Activated CD8-positive, alpha-beta memory T cell treated with anti-CD3 and anti-CD28 coated beads for 36 hours (primary cell): ENCODE measurements at regions not wholly inside any gene's neighbourhood (a gene's known extent, or its start where the extent isn't known, plus 50 kb on each side); places are given as distances from the start of the nearest gene placed in this dataset.

Source experiments
- CTCF ChIA-PET: fragments of 350-600 bp; sonication (Branson Sonifier 250); formaldehyde crosslinking; loops from one replicate; lab custom pipeline; 2021; ENCODE audit warnings: antibody characterized with exemption; lab: Charles Lee
- POLR2A ChIA-PET: fragments of 350-600 bp; sonication (Branson Sonifier 250); formaldehyde crosslinking; loops from one replicate; lab custom pipeline; 2021; ENCODE audit warnings: antibody characterized with exemption; lab: Charles Lee

DNA sequence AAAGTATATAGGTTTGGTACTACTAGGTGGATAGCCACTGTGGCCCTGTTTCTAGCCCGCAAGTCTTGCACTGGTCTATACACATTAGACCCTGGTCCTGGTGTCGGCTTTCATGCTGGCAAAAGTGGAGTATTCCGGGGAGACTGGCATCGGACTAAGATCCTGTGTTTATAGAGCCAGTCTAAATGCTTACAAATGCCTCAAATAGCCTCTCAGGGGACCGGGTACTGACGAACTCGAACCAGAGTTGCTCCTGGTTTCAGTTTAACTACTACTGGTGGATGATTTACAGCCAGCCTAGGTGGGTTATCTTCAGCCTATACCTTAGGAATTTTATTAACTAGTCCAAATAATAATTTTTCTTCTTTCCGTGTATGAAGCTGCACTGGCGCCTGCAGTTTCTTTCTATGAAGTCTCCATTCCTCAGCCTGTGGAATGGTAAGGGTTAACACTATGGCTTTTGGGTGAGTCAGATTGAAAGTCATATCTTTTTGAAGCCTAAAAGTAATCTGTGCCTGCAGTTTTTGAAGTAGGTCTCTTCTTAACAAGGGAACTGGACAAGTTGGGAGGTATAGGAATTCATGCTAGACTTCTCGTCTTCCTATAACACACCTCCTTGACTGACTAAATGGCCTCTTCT is 51.3 kb downstream of the OR10H4 start:
- ChIA-PET CTCF (interaction anchor here (1.1 kb wide), 1 partner anchor 257 kb away, joined by 3 read pairs; no protein-coding TSS in a partner anchor), POLR2A (no interaction called here)

- ChIA-PET POLR2A (interaction anchor here (0.6 to 1.1 kb wide), 3 partner anchors 165 to 1422 kb away, joined by 3 to 8 read pairs (median 4); no protein-coding TSS in a partner anchor), CTCF (interaction anchor here (1.1 kb wide), 2 partner anchors 8 to 10 kb away, joined by 3 read pairs; no protein-coding TSS in a partner anchor)
Measured at GRCh38 chr19:16001481-16002312, 52.9 kb downstream of the OR10H4 start.

DNA sequence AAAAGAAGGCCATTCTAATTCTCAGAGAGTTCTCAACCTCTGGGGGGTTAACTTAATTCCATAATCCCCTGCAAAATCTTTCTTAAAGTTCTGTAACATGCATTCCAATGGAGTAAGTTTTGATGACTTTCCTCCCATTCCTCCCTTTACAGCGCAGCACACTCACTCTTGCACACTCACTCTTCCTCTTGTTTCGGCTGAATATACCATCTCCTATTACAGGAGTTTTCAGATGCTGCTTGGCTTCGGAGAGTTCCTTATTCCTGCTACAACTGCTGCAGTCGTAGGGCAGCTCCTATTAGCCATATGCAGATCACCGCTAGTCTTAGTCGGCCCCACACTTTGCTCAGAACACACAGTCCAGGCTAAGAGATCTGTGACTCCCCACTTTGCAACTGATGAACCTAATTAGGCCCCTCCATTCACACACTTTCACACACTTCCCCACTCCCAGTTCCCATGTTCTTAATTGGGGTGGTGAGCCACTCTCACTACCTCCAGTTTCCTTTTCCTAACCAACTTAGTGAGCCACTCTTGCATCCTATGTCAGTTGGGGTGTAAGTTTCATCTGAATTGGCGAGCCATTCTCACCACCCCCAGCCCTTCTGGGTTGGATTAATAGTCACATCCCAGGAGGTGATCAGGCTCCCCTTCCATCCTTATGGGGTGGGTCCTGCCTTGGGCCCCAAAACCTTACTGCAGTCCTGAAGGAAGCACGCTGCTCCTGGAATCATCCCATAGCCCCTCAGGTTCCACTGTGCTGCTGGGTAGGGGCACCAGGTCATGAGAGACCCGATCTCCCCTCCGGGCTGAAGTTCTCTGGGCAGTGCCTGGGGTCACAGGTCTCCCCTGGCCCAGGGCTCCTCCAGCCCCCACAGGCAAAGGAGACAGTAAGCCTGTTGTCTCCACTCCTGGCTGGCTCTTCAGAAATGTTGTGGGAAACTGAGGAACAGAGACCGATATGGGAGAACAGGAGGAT is 53.9 kb downstream of the OR10H4 start:
- CTCF ChIA-PET: interaction anchor here (1.1 kb wide), 1 partner anchor 7 kb away, joined by 3 read pairs; no protein-coding TSS in a partner anchor
- POLR2A ChIA-PET: no interaction called here

- POLR2A ChIA-PET: no interaction called here
- CTCF ChIA-PET: no interaction called here
Measured at GRCh38 chr19:16003391-16003790, 54.6 kb downstream of the OR10H4 start.

GRCh38 chr19:16005925-16006324 is 57.1 kb downstream of the OR10H4 start:
- POLR2A ChIA-PET: no interaction called here
- CTCF ChIA-PET: no interaction called here

DNA sequence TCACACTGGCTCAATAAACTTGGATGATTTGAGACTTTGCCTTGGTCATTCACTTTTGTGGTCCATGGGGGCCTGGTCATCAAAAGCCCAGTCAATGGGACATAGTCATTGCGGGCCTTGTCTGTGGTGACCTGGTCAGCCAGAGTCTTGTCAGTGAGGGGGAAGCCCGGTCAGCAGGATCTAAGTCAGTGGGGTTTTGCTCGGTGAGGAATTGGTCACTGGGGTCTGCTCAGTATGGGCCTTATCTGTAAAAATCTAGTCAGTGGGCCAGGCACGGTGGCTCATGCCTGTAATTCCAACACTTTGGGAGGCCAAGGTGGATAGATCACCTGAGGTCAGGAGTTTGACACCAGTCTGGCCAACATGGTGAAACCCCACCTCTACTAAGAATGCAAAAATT is 63.7 kb upstream of the TPM4 start:
- ChIA-PET POLR2A (no interaction called here), CTCF (no interaction called here)

- ChIA-PET POLR2A (no interaction called here), CTCF (interaction anchor here (0.6 kb wide), 1 partner anchor 1093 kb away, joined by 3 read pairs; no protein-coding TSS in a partner anchor)
Measured at GRCh38 chr19:16013181-16013850, 63.0 kb upstream of the TPM4 start.

GRCh38 chr19:16013851-16014840 is 62.1 kb upstream of the TPM4 start:
- CTCF ChIA-PET: interaction anchor here (0.6 kb wide), 1 partner anchor 1094 kb away, joined by 3 read pairs; no protein-coding TSS in a partner anchor
- POLR2A ChIA-PET: no interaction called here

DNA sequence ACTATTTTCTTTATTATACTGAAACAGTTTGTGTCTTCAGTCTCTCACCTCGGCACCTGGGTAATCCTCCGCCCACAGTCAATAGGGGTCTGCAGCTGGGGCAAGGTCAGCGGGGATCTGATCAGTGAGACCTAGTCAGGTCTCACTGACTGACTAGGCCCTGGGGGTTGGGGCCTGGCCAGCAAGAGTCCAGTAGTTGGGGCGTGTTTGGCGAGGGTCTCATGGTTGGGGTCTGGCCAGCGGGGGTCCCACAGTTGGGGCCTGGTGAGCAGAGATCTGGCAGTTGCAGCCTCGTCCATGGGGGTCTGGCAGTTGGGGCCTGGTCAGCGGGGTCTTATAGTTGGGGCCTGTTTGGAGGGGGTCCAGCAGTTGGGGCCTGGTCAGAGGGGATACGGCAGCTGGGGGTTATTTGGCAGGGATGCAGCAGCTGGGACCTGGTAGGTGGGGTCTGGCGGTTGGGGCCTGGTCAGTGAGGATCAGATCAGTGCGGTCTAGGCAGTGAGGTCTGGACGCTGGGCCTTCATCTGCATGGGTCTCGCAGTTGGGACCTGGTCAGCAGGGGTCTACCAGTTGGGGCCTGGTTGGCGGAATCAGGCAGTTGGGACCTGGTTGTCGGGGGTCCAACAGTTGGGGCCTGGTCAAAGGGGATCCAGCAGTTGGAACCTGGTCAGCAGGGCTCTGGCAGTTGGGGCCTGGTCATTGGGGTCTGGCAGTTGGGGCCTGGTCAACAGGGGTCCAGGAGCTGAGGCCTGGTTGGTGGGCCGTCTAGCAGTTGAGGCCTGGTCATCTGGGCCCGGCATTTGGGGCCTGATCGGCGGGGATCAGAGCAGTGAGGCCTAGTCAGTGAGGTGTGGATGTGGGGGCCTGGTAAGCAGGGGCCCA is 61.1 kb upstream of the TPM4 start:
- CTCF ChIA-PET: no interaction called here
- POLR2A ChIA-PET: no interaction called here

DNA sequence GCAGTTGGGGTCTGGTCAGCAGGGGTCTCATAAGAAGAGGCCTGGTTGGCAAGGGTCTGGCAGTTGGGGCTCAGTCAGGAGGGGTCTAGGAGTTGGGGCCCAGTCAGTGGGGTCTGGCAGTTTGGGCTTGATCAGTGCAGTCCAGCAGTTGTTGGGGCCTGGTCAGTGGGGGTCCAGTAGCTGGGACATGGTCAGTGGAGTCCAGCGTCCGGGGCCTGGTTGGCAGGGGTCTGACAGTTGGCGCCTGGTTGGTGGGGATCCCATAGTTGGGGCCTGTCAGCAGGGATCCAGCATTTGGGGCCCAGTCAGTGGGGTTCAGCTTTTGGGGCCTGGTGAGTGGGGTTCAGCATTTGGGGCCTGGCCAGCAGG is 60.5 kb upstream of the TPM4 start:
- POLR2A ChIA-PET: no interaction called here

DNA sequence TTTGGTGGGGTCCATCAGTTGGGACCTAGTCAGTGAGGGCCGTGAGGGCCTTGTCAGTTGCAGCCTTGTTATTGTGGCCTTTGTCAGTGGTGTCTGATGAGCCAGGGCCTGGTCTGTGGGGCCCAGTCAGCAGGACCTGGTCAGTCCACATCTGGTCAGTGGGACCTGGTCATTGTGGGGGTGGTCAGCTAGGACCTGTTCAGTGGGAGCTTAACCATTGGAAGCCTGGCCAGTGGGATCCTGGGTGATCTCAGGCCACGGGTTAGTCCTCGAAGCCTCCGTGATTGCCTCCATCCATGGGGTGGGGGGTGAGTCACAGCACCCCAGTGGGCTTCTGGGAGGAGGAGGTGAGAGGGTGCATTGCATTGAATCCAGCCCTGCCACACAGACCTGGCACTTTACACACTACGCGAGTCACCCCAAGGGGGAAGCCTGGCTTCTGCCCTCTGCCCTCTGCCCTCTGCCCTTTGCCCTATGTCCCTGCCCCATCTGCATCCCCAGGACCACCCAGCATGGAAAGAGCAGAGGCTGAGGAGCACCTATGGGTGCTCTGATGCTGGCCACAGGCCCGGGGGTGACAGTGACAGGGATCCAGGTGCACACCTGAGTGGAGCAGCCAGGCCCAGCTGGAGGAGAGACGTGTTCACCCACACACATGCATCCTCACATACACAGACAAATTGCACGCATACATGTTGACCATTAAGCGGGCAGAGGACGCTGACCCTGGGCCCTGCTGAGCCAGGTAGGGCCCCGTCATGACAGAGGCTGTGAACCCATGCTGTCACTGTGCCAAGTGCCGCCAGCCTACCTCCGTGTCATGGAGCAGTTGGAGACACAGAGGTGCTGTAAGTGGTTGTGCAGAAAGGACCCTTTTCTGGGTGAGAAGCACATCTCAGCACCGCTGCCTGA is 59.8 kb upstream of the TPM4 start:
- CTCF ChIA-PET: no interaction called here

More for the DNA sequence above, 60.5 kb upstream of the TPM4 start:
- CTCF ChIA-PET: no interaction called here

GRCh38 chr19:16017138-16017490 is 59.2 kb upstream of the TPM4 start:
- CTCF ChIA-PET: no interaction called here

More for the DNA sequence above, 59.8 kb upstream of the TPM4 start:
- POLR2A ChIA-PET: no interaction called here

GRCh38 chr19:16018106-16018755 is 58.1 kb upstream of the TPM4 start:
- CTCF ChIA-PET: interaction anchor here (0.5 kb wide), 1 partner anchor 11 kb away, joined by 4 read pairs; no protein-coding TSS in a partner anchor
- POLR2A ChIA-PET: no interaction called here

More at GRCh38 chr19:16017138-16017490, 59.2 kb upstream of the TPM4 start:
- POLR2A ChIA-PET: no interaction called here

DNA sequence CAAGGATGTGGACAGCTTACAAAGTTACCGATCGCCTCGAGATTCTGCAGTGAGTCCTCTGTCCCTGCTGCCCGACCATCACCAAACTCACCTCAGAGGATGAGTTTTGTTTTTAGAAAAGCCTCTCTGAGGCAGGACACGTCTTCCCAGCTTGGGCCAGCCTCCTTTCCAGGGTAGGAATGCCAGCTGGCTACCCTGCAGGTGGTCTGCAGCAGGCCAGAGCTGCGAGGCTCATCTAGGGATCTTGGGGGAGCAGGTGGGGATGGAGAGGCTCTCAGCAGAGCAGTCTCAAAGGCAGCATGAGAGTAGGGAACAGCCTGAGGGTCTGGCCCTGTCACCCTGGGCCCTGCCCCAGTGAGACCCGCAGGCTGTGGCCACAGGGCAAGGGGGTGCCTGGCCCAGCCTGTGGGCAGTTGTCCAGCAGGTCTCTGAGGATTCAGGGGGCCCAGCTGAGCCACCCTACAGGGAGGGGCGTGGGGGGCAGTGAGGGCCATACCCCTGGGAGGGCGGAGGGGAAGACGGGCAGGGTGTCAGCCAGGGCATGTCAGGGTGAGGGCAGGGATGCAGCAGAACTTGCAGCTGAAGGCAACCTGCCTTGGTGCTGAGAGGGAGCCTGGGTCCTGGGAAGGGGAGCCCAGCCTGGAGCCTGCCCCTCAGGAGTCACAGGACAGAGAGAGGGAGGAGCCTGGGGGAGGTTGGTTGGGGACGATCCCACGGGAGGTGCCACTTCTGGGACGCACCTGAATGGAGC is 57.3 kb upstream of the TPM4 start:
- CTCF ChIA-PET: no interaction called here
- POLR2A ChIA-PET: no interaction called here
